ENCODE measurements at regions not wholly inside any gene's neighbourhood (a gene's known extent, or its start where the extent isn't known, plus 50 kb on each side); places are given as distances from the start of the nearest gene placed in this dataset.

- no peak for TF ChIP-seq CTCF (conservative IDR thresholded peaks at IDR 0.05 in 1 of 2, IDR thresholded peaks at IDR 0.05 in 1 of 2; ENCODE audit: low read depth in 1 of 2, low read length in 2 of 2)
- no peak for TF ChIP-seq EZH2 (IDR thresholded peaks at IDR 0.05; ENCODE audit: low read length, missing control alignments)
These were observed 277.6 kb upstream of the SORCS1 start for GRCh38 chr10:107442035-107442505.

Measured in fibroblast of lung (primary cell).